ENCODE measurements at regions not wholly inside any gene's neighbourhood (a gene's known extent, or its start where the extent isn't known, plus 50 kb on each side); places are given as distances from the start of the nearest gene placed in this dataset.
A peak's percentile ranks its signal among the peaks of the same experiment; 100 is the strongest.

DNA sequence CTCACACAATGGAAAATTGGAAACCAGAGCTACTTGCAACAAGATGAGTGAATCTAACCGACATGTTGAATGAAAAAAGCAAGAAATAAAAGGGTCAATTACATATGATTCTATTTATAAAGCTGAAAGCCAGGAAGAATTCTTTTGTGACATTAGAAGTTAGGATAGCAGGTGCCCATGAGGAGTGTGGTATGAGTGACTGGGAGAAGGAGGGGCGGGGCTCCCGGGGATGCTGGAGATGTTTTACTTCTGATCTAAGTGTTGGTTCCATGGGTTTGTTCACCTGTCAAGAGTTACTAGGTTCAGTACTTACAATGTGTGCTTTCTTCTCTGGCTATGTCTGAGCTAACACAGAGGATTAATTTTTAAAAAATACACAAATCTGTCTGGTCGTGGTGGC lies 60.8 kb downstream of the NSMCE3 start:
- CTCF ChIA-PET: no interaction called here

DNA sequence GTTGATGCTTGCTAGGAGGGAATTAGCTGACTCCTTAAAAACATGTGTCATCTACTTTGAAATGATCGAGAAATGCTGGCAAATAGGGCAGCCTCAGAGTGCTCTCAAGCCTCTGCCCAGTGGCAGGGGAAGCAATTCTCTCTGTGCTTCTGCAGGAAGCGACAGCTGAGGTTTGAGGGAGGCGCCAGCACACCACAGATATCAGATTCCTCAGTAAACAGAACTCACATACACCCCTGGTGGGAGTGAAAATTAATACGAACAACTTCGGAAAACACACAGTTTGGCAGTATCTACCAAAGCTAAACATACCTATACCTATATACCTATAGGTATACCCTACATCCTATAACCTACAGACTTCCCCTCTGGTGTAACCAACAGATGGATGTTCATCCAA lies 61.3 kb downstream of the NSMCE3 start:
- Mint-ChIP-seq H3K9me3 (no peaks in the 10 kb centered on the region), H3K4me1 (no peaks in the 10 kb centered on the region), H3K36me3 (no peaks in the 10 kb centered on the region), H3K27me3 (peaks cover 41 to 55% of the 10 kb centered on the region in 2 donors), H3K27ac (no peak overlapping the region), H3K4me3 (no peak overlapping the region)
- Histone ChIP-seq H3K4me1 (ENCODE audit: control insufficient read depth in 1 of 2, extremely low read depth in 1 of 2, insufficient read depth in 2 of 2, low read length in 2 of 2) (no peaks in the 10 kb centered on the region), H3K4me3 (ENCODE audit: control insufficient read depth in 1 of 2, extremely low read depth in 1 of 2, low read length in 1 of 2) (no peak overlapping the region), H3K9me3 (no peaks in the 10 kb centered on the region), H3K36me3 (ENCODE audit: control insufficient read depth in 2 of 2, extremely low read depth in 1 of 2, insufficient read depth in 1 of 2, low read length in 1 of 2) (no peaks in the 10 kb centered on the region), H3K27ac (ENCODE audit: low read length) (no peak overlapping the region), H3K27me3 (replicated peaks in 1 of 2; ENCODE audit: control insufficient read depth in 2 of 2, extremely low read depth in 1 of 2, insufficient read depth in 2 of 2, low read length in 1 of 2) (peaks cover 0 to 27% of the 10 kb centered on the region in 2 experiments)
- peak in 1 of 35 experiments; percentile 17 for DNase-seq
- POLR2A ChIA-PET: no interaction called here
- WGBS (ENCODE audit: insufficient coverage): no CpG with 5 or more reads among the region's 5 CpGs
- ATAC-seq (replicated peaks in 1 of 4): peak in 1 of 4 experiments; percentile 13
- CTCF ChIA-PET: no interaction called here

More for the DNA sequence above, 60.8 kb downstream of the NSMCE3 start:
- H3K36me3 ChIP-seq (ENCODE audit: control insufficient read depth in 2 of 2, extremely low read depth in 1 of 2, insufficient read depth in 1 of 2, low read length in 1 of 2): no peaks in the 10 kb centered on the region
- Mint-ChIP-seq H3K36me3 (no peaks in the 10 kb centered on the region), H3K9me3 (no peaks in the 10 kb centered on the region), H3K27ac (no peak overlapping the region), H3K27me3 (peaks cover 36 to 50% of the 10 kb centered on the region in 2 donors), H3K4me3 (no peak overlapping the region), H3K4me1 (no peaks in the 10 kb centered on the region)
- peaks cover 0 to 27% of the 10 kb centered on the region in 2 experiments for H3K27me3 ChIP-seq (replicated peaks in 1 of 2; ENCODE audit: control insufficient read depth in 2 of 2, extremely low read depth in 1 of 2, insufficient read depth in 2 of 2, low read length in 1 of 2)
- H3K9me3 ChIP-seq: no peaks in the 10 kb centered on the region
- DNase-seq (no peak), ATAC-seq (replicated peaks in 1 of 4) (no peak)
- WGBS (ENCODE audit: insufficient coverage): 67% methylated on average over 1 of the region's 4 CpGs
- POLR2A ChIA-PET: no interaction called here
- H3K4me3 ChIP-seq (ENCODE audit: control insufficient read depth in 1 of 2, extremely low read depth in 1 of 2, low read length in 1 of 2): no peak overlapping the region
- H3K4me1 ChIP-seq (ENCODE audit: control insufficient read depth in 1 of 2, extremely low read depth in 1 of 2, insufficient read depth in 2 of 2, low read length in 2 of 2): no peaks in the 10 kb centered on the region
- no peak overlapping the region for H3K27ac ChIP-seq (ENCODE audit: low read length)

DNA sequence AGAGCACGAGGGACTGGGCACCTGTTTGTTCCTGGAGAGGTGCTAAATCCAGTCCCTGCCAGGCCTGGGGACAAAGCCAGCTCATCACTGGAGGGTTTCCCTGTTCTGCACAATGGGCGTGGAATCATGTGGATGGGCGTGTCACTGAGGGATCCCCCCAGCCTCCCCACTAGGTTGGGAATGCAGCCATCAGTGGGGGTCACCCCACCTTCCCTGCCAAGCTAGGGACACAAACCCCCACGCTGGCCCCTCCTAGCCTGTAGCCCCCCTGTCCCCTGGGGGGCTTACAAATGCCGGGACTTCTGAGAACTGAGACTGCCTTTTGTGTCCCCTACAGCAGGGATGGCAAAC lies 61.9 kb downstream of the NSMCE3 start:
- Histone ChIP-seq H3K4me1 (ENCODE audit: control insufficient read depth in 1 of 2, extremely low read depth in 1 of 2, insufficient read depth in 2 of 2, low read length in 2 of 2) (no peaks in the 10 kb centered on the region), H3K9me3 (no peaks in the 10 kb centered on the region), H3K36me3 (ENCODE audit: control insufficient read depth in 2 of 2, extremely low read depth in 1 of 2, insufficient read depth in 1 of 2, low read length in 1 of 2) (no peaks in the 10 kb centered on the region), H3K27me3 (replicated peaks in 1 of 2; ENCODE audit: control insufficient read depth in 2 of 2, extremely low read depth in 1 of 2, insufficient read depth in 2 of 2, low read length in 1 of 2) (peaks cover 0 to 27% of the 10 kb centered on the region in 2 experiments), H3K27ac (ENCODE audit: low read length) (no peak overlapping the region), H3K4me3 (ENCODE audit: control insufficient read depth in 1 of 2, extremely low read depth in 1 of 2, low read length in 1 of 2) (no peak overlapping the region)
- POLR2A ChIA-PET: no interaction called here
- H3K9me3 Mint-ChIP-seq: no peaks in the 10 kb centered on the region
- ATAC-seq (replicated peaks in 1 of 4) (no peak), DNase-seq (no peak)
- no peak overlapping the region for H3K27ac Mint-ChIP-seq
- CTCF ChIA-PET: no interaction called here
- no peak overlapping the region for H3K4me3 Mint-ChIP-seq
- WGBS (ENCODE audit: insufficient coverage): 48% methylated on average over 3 of the region's 5 CpGs
- H3K4me1 Mint-ChIP-seq: no peaks in the 10 kb centered on the region
- no peaks in the 10 kb centered on the region for H3K36me3 Mint-ChIP-seq
- peaks cover 43 to 58% of the 10 kb centered on the region in 2 donors for H3K27me3 Mint-ChIP-seq

DNA sequence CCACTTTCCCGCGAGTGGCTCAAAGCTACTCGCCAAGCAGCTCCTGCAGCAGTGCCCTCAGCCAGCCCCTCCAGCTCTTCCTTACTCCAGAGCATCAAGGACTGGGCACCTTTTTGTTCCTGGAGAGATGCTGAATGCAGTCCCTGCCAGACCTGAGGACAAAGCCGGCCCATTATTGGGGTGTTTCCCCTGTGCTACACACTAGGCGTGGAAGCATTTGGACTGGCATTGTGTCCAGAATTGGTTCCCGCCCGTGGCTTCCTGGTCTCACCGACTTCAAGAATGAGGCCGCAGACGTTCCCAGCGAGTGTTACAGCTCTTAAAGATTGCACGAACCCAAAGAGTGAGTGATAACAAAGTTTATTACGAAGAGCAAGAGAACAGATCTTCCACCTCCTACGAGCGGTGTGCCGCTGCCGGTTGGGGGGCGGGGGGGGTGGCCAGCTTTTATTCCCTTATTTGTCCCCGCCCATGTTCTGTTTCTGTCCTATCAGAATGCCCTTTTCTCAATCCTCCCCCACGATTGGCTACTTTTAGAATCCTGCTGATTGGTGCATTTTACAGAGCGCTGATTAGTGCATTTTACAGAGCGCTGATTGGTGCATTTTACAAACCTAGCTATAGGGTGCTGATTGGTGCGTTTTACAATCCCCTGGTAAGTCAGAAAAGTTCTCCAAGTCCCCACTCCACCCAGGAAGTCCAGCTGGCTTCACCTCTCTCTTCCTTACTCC lies 62.4 kb downstream of the NSMCE3 start:
- WGBS (ENCODE audit: insufficient coverage): 93% methylated on average over 16 of the region's 23 CpGs
- Mint-ChIP-seq H3K27ac (no peak overlapping the region), H3K4me3 (no peak overlapping the region), H3K9me3 (no peaks in the 10 kb centered on the region), H3K4me1 (no peaks in the 10 kb centered on the region), H3K36me3 (no peaks in the 10 kb centered on the region), H3K27me3 (peaks cover 41 to 62% of the 10 kb centered on the region in 2 donors)
- ATAC-seq (replicated peaks in 1 of 4) (no peak), DNase-seq (no peak)
- Histone ChIP-seq H3K36me3 (ENCODE audit: control insufficient read depth in 2 of 2, extremely low read depth in 1 of 2, insufficient read depth in 1 of 2, low read length in 1 of 2) (no peaks in the 10 kb centered on the region), H3K4me3 (ENCODE audit: control insufficient read depth in 1 of 2, extremely low read depth in 1 of 2, low read length in 1 of 2) (no peak overlapping the region), H3K27ac (ENCODE audit: low read length) (no peak overlapping the region), H3K27me3 (replicated peaks in 1 of 2; ENCODE audit: control insufficient read depth in 2 of 2, extremely low read depth in 1 of 2, insufficient read depth in 2 of 2, low read length in 1 of 2) (peaks cover 0 to 27% of the 10 kb centered on the region in 2 experiments), H3K9me3 (no peaks in the 10 kb centered on the region), H3K4me1 (ENCODE audit: control insufficient read depth in 1 of 2, extremely low read depth in 1 of 2, insufficient read depth in 2 of 2, low read length in 2 of 2) (no peaks in the 10 kb centered on the region)
- ChIA-PET CTCF (no interaction called here), POLR2A (no interaction called here)

- Histone ChIP-seq H3K36me3 (ENCODE audit: control insufficient read depth in 2 of 2, extremely low read depth in 1 of 2, insufficient read depth in 1 of 2, low read length in 1 of 2) (no peaks in the 10 kb centered on the region), H3K27me3 (replicated peaks in 1 of 2; ENCODE audit: control insufficient read depth in 2 of 2, extremely low read depth in 1 of 2, insufficient read depth in 2 of 2, low read length in 1 of 2) (peaks cover 0 to 27% of the 10 kb centered on the region in 2 experiments), H3K4me3 (ENCODE audit: control insufficient read depth in 1 of 2, extremely low read depth in 1 of 2, low read length in 1 of 2) (no peak overlapping the region), H3K4me1 (ENCODE audit: control insufficient read depth in 1 of 2, extremely low read depth in 1 of 2, insufficient read depth in 2 of 2, low read length in 2 of 2) (no peaks in the 10 kb centered on the region), H3K9me3 (no peaks in the 10 kb centered on the region), H3K27ac (ENCODE audit: low read length) (no peak overlapping the region)
- Mint-ChIP-seq H3K27me3 (peaks cover 35 to 55% of the 10 kb centered on the region in 2 donors), H3K4me1 (no peaks in the 10 kb centered on the region), H3K36me3 (no peaks in the 10 kb centered on the region), H3K4me3 (no peak overlapping the region), H3K9me3 (no peaks in the 10 kb centered on the region), H3K27ac (no peak overlapping the region)
- DNase-seq: no peak
- ChIA-PET POLR2A (no interaction called here), CTCF (no interaction called here)
- WGBS (ENCODE audit: insufficient coverage): no CpG with 5 or more reads among the region's 2 CpGs
- ATAC-seq (replicated peaks in 1 of 4): no peak
Measured at GRCh38 chr15:29205186-29205585, 64.4 kb downstream of the NSMCE3 start.

GRCh38 chr15:29204369-29204755 lies 65.3 kb downstream of the NSMCE3 start:
- H3K27me3 ChIP-seq (replicated peaks in 1 of 2; ENCODE audit: control insufficient read depth in 2 of 2, extremely low read depth in 1 of 2, insufficient read depth in 2 of 2, low read length in 1 of 2): peaks cover 0 to 20% of the 10 kb centered on the region in 2 experiments
- Mint-ChIP-seq H3K4me3 (no peak overlapping the region), H3K9me3 (no peaks in the 10 kb centered on the region), H3K4me1 (no peaks in the 10 kb centered on the region), H3K27ac (no peak overlapping the region), H3K27me3 (peaks cover 35 to 51% of the 10 kb centered on the region in 2 donors), H3K36me3 (no peaks in the 10 kb centered on the region)
- ChIA-PET POLR2A (no interaction called here), CTCF (no interaction called here)
- DNase-seq (no peak), ATAC-seq (replicated peaks in 1 of 4) (no peak)
- no peak overlapping the region for H3K27ac ChIP-seq (ENCODE audit: low read length)
- no peak overlapping the region for H3K4me3 ChIP-seq (ENCODE audit: control insufficient read depth in 1 of 2, extremely low read depth in 1 of 2, low read length in 1 of 2)
- no peaks in the 10 kb centered on the region for H3K36me3 ChIP-seq (ENCODE audit: control insufficient read depth in 2 of 2, extremely low read depth in 1 of 2, insufficient read depth in 1 of 2, low read length in 1 of 2)
- WGBS (ENCODE audit: insufficient coverage): 89% methylated on average over 4 of the region's 7 CpGs
- H3K4me1 ChIP-seq (ENCODE audit: control insufficient read depth in 1 of 2, extremely low read depth in 1 of 2, insufficient read depth in 2 of 2, low read length in 2 of 2): no peaks in the 10 kb centered on the region
- H3K9me3 ChIP-seq: no peaks in the 10 kb centered on the region
